H1 (cell line): ENCODE measurements at regions not wholly inside any gene's neighbourhood (a gene's known extent, or its start where the extent isn't known, plus 50 kb on each side); places are given as distances from the start of the nearest gene placed in this dataset.

Experiments
- ATF3 ChIP-seq: IDR thresholded peaks from 2 replicates; pipeline ENCODE4 v1.6.1; 2011; ENCODE audit warnings: low read depth, mild to moderate bottlenecking, low read length; ENCODE audit not compliant: insufficient read depth
- CREB1 ChIP-seq: IDR thresholded peaks from 2 replicates; pipeline ENCODE4 v1.6.1; 2012; ENCODE audit warnings: inconsistent platforms
- EP300 ChIP-seq, 2 experiments: IDR thresholded peaks; 1 replicate in 1 of 2; 2 replicates in 1 of 2; pipeline ENCODE4 v1.6.1; 2011 to 2012; ENCODE audit warnings: low read depth in 2 of 2, low read length in 2 of 2, mild to moderate bottlenecking in 2 of 2, borderline replicate concordance in 1 of 2, inconsistent platforms in 1 of 2, moderate library complexity in 1 of 2
- EZH2 ChIP-seq: fragments of 200-600 bp; sonication (generic); IDR thresholded peaks from 2 replicates; pipeline ENCODE4 v1.7.1; 2012; ENCODE audit warnings: low read depth, mild to moderate bottlenecking, moderate library complexity, low read length, inconsistent platforms; ENCODE audit not compliant: severe bottlenecking
- JUND ChIP-seq: IDR thresholded peaks from 2 replicates; pipeline ENCODE4 v1.6.1; 2011; ENCODE audit warnings: mild to moderate bottlenecking, improper control_type of control experiment, low read length
- KDM1A ChIP-seq: fragments of 200-600, 300-600 bp; sonication (generic); IDR thresholded peaks from 2 replicates; pipeline ENCODE4 v1.7.1; 2016; ENCODE audit warnings: mild to moderate bottlenecking, low read length, borderline replicate concordance
- POLR2A ChIP-seq, 2 experiments: IDR thresholded peaks; 1 replicate in 1 of 2; 2 replicates in 1 of 2; pipeline ENCODE4 v1.6.1; 2011; ENCODE audit warnings: low read depth in 2 of 2, low read length in 2 of 2, mild to moderate bottlenecking in 2 of 2; ENCODE audit errors: control extremely low read depth in 1 of 2
- RAD21 ChIP-seq, 2 experiments: IDR thresholded peaks in 1 of 2; conservative IDR thresholded peaks in 1 of 2; 2 replicates each; pipeline ENCODE4 v1.6.1; 2011; ENCODE audit warnings: low read depth in 2 of 2, low read length in 2 of 2, improper control_type of control experiment in 1 of 2, inconsistent platforms in 1 of 2, mild to moderate bottlenecking in 1 of 2, moderate library complexity in 1 of 2
- RFX5 ChIP-seq: IDR thresholded peaks from 2 replicates; pipeline ENCODE4 v1.6.1; 2011; ENCODE audit warnings: low read depth, low read length, improper control_type of control experiment, borderline replicate concordance
- SIN3A ChIP-seq, 2 experiments: IDR thresholded peaks in 1 of 2; conservative IDR thresholded peaks in 1 of 2; 2 replicates each; pipeline ENCODE4 v1.6.1; 2011 to 2012; ENCODE audit warnings: low read length in 2 of 2, improper control_type of control experiment in 1 of 2, low read depth in 1 of 2, mild to moderate bottlenecking in 1 of 2
- TAF1 ChIP-seq: IDR thresholded peaks from 2 replicates; pipeline ENCODE4 v1.6.1; 2011; ENCODE audit warnings: mild to moderate bottlenecking, low read depth, low read length
- TF ChIP-seq, protein P1 (sequence below), 3 experiments: IDR thresholded peaks; 1 replicate in 2 of 3; 2 replicates in 1 of 3; pipeline versions ENCODE4 v1.5.1 to v1.6.1; 2011; ENCODE audit warnings: low read length in 3 of 3, mild to moderate bottlenecking in 3 of 3, inconsistent platforms in 2 of 3, low read depth in 1 of 3, moderate library complexity in 1 of 3; ENCODE audit not compliant: insufficient read depth in 1 of 3; ENCODE audit errors: control extremely low read depth in 1 of 3

- no peak for TF ChIP-seq EZH2
- TF ChIP-seq, protein P1, sequence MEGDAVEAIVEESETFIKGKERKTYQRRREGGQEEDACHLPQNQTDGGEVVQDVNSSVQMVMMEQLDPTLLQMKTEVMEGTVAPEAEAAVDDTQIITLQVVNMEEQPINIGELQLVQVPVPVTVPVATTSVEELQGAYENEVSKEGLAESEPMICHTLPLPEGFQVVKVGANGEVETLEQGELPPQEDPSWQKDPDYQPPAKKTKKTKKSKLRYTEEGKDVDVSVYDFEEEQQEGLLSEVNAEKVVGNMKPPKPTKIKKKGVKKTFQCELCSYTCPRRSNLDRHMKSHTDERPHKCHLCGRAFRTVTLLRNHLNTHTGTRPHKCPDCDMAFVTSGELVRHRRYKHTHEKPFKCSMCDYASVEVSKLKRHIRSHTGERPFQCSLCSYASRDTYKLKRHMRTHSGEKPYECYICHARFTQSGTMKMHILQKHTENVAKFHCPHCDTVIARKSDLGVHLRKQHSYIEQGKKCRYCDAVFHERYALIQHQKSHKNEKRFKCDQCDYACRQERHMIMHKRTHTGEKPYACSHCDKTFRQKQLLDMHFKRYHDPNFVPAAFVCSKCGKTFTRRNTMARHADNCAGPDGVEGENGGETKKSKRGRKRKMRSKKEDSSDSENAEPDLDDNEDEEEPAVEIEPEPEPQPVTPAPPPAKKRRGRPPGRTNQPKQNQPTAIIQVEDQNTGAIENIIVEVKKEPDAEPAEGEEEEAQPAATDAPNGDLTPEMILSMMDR (IDR thresholded peaks at IDR 0.05; ENCODE audit: control extremely low read depth in 1 of 3, insufficient read depth in 1 of 3, low read depth in 1 of 3, low read length in 3 of 3) = no peak
- TF ChIP-seq TAF1 = no peak
- TF ChIP-seq EP300 (IDR thresholded peaks at IDR 0.05; ENCODE audit: borderline replicate concordance in 1 of 2, low read depth in 2 of 2, low read length in 2 of 2) = no peak
- TF ChIP-seq SIN3A (conservative IDR thresholded peaks at IDR 0.05 in 1 of 2, IDR thresholded peaks at IDR 0.05 in 1 of 2; ENCODE audit: low read depth in 1 of 2, low read length in 2 of 2) = no peak
- no peak for TF ChIP-seq RAD21 (IDR thresholded peaks at IDR 0.05 in 1 of 2, conservative IDR thresholded peaks at IDR 0.05 in 1 of 2; ENCODE audit: low read depth in 2 of 2, low read length in 2 of 2)
- no peak for TF ChIP-seq CREB1
- no peak for TF ChIP-seq POLR2A (IDR thresholded peaks at IDR 0.05; ENCODE audit: control extremely low read depth in 1 of 2, low read depth in 2 of 2, low read length in 2 of 2)
- no peak for TF ChIP-seq RFX5
- TF ChIP-seq ATF3 = no peak
- TF ChIP-seq JUND = no peak
- TF ChIP-seq KDM1A = no peak
Observed at GRCh38 chr2:38199127-38199526, 123.2 kb upstream of the CYP1B1 start.
